ENCODE measurements at regions not wholly inside any gene's neighbourhood (a gene's known extent, or its start where the extent isn't known, plus 50 kb on each side); places are given as distances from the start of the nearest gene placed in this dataset.

- TF ChIP-seq, protein P1, sequence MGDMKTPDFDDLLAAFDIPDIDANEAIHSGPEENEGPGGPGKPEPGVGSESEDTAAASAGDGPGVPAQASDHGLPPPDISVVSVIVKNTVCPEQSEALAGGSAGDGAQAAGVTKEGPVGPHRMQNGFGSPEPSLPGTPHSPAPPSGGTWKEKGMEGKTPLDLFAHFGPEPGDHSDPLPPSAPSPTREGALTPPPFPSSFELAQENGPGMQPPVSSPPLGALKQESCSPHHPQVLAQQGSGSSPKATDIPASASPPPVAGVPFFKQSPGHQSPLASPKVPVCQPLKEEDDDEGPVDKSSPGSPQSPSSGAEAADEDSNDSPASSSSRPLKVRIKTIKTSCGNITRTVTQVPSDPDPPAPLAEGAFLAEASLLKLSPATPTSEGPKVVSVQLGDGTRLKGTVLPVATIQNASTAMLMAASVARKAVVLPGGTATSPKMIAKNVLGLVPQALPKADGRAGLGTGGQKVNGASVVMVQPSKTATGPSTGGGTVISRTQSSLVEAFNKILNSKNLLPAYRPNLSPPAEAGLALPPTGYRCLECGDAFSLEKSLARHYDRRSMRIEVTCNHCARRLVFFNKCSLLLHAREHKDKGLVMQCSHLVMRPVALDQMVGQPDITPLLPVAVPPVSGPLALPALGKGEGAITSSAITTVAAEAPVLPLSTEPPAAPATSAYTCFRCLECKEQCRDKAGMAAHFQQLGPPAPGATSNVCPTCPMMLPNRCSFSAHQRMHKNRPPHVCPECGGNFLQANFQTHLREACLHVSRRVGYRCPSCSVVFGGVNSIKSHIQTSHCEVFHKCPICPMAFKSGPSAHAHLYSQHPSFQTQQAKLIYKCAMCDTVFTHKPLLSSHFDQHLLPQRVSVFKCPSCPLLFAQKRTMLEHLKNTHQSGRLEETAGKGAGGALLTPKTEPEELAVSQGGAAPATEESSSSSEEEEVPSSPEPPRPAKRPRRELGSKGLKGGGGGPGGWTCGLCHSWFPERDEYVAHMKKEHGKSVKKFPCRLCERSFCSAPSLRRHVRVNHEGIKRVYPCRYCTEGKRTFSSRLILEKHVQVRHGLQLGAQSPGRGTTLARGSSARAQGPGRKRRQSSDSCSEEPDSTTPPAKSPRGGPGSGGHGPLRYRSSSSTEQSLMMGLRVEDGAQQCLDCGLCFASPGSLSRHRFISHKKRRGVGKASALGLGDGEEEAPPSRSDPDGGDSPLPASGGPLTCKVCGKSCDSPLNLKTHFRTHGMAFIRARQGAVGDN (CRISPR knock-in tag; IDR thresholded peaks at IDR 0.05), result no peak
Observed at GRCh38 chr7:155992538-155992937, 180.3 kb upstream of the SHH start (continued).

DNA sequence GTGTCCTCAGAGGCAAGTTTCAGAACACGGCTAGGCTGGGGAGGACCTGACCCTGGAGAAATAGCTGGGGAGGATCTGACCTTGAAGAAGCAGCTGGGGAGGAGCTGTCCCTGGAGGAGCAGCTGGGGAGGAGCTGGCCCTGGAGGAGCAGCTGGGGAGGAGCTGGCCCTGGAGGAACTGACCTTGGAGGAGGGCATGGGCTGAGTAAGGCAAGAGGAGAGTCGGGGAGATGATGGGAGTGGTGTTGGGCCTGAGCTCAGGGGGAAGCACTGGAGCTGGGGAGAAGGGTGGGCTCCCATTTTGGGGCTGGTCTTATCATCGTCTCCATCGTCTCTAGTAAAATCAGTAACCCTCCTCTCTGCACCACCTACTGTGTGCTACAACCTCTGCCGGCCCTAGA lies 179.8 kb upstream of the SHH start:
- H4K20me1 ChIP-seq (ENCODE audit: insufficient read depth, low read length), result no peaks in the 10 kb centered on the region
- no peak overlapping the region for H3K9ac ChIP-seq (ENCODE audit: insufficient read depth, low read depth, low read length)
- H3K27me3 ChIP-seq (ENCODE audit: control insufficient read depth in 1 of 2, insufficient read depth in 2 of 2, low read length in 2 of 2), result peaks cover 12 to 48% of the 10 kb centered on the region in 2 experiments; a peak in 4 of 5 replicates
- no peak overlapping the region for H2AFZ ChIP-seq (ENCODE audit: low read length)
- ChIA-PET CTCF (ENCODE audit: low intra/inter-chr PET ratio, low total read pairs) (no interaction called here), POLR2A (no interaction called here)
- H3K79me2 ChIP-seq (ENCODE audit: insufficient read depth, low read length), result no peaks in the 10 kb centered on the region
- BruUV-seq (replicated peaks), result no TSS peak
- WGBS (ENCODE audit: low lambda C conversion rate), result 15% methylated on average over 4 of the region's 5 CpGs
- FAIRE-seq, result no peak
- intact Hi-C loops (cut with micrococcal nuclease; ENCODE audit: unreplicated experiment), result no loop called here
- DNase-seq (ENCODE audit: low spot score), result no peak
- ATAC-seq, result no peak
- H3K36me3 ChIP-seq (replicated peaks in 1 of 2; ENCODE audit: control insufficient read depth in 1 of 2, insufficient read depth in 2 of 2, low read length in 2 of 2), result no peaks in the 10 kb centered on the region
- H3K27ac ChIP-seq (ENCODE audit: extremely low read length, insufficient read depth, low read length), result no peak overlapping the region
- no peak overlapping the region for H3K4me3 ChIP-seq (replicated peaks in 1 of 3; ENCODE audit: insufficient read depth in 1 of 3, low read depth in 2 of 3, low read length in 3 of 3)
- no peaks in the 10 kb centered on the region for H3K9me3 ChIP-seq (ENCODE audit: low read length)
- H3K4me1 ChIP-seq (ENCODE audit: insufficient read depth, low read length), result no peaks in the 10 kb centered on the region
- in situ Hi-C loops (cut with HindIII; ENCODE audit: extremely low pct_ligation_motif_present, low pct_unique_long_range_greater_than_20kb), result no loop called here
- no peak overlapping the region for H3K4me2 ChIP-seq (ENCODE audit: low read depth, low read length)
- TF ChIP-seq, protein P2, sequence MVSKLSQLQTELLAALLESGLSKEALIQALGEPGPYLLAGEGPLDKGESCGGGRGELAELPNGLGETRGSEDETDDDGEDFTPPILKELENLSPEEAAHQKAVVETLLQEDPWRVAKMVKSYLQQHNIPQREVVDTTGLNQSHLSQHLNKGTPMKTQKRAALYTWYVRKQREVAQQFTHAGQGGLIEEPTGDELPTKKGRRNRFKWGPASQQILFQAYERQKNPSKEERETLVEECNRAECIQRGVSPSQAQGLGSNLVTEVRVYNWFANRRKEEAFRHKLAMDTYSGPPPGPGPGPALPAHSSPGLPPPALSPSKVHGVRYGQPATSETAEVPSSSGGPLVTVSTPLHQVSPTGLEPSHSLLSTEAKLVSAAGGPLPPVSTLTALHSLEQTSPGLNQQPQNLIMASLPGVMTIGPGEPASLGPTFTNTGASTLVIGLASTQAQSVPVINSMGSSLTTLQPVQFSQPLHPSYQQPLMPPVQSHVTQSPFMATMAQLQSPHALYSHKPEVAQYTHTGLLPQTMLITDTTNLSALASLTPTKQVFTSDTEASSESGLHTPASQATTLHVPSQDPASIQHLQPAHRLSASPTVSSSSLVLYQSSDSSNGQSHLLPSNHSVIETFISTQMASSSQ (IDR thresholded peaks at IDR 0.05; ENCODE audit: low read depth), result no peak
- TF ChIP-seq, protein P2 (CRISPR knock-in tag; IDR thresholded peaks at IDR 0.05; ENCODE audit: borderline replicate concordance), result no peak
- TF ChIP-seq UBTF (CRISPR knock-in tag; IDR thresholded peaks at IDR 0.05), result no peak
- TF ChIP-seq SRSF4 (IDR thresholded peaks at IDR 0.05; ENCODE audit: low read depth, low read length, poor library complexity, severe bottlenecking), result no peak
- TF ChIP-seq, protein P3, sequence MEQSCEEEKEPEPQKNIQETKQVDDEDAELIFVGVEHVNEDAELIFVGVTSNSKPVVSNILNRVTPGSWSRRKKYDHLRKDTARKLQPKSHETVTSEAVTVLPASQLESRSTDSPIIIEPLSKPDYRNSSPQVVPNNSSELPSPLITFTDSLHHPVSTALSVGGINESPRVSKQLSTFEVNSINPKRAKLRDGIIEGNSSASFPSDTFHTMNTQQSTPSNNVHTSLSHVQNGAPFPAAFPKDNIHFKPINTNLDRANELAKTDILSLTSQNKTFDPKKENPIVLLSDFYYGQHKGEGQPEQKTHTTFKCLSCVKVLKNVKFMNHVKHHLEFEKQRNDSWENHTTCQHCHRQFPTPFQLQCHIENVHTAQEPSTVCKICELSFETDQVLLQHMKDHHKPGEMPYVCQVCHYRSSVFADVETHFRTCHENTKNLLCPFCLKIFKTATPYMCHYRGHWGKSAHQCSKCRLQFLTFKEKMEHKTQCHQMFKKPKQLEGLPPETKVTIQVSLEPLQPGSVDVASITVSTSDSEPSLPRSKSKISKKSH (CRISPR knock-in tag; IDR thresholded peaks at IDR 0.05; ENCODE audit: borderline replicate concordance), result no peak
- no peak for TF ChIP-seq WIZ (CRISPR knock-in tag; IDR thresholded peaks at IDR 0.05)
- no peak for TF ChIP-seq ZNF563 (CRISPR knock-in tag; IDR thresholded peaks at IDR 0.05)
- no peak for TF ChIP-seq YY1 (IDR thresholded peaks at IDR 0.05; ENCODE audit: insufficient read depth, insufficient replicate concordance, low read depth, low read length)
- TF ChIP-seq KAT8 (CRISPR knock-in tag; IDR thresholded peaks at IDR 0.05), result no peak
- no peak for TF ChIP-seq TP53 (CRISPR knock-in tag; conservative IDR thresholded peaks at IDR 0.05)

Measured in HepG2 (cell line).